Neural crest cell (in vitro differentiated cells): ENCODE measurements at regions not wholly inside any gene's neighbourhood (a gene's known extent, or its start where the extent isn't known, plus 50 kb on each side); places are given as distances from the start of the nearest gene placed in this dataset.

Source experiments
- DNase-seq: peaks from one replicate; pipeline ENCODE4 v3.0.0; 2021; ENCODE audit warnings: low read depth, mixed read lengths, low spot score
- H3K27ac Mint-ChIP-seq: one replicate; pipeline ENCODE4 v1.8.0; 2021; ENCODE audit warnings: mild to moderate bottlenecking, mixed read lengths; ENCODE audit not compliant: unreplicated experiment
- H3K27me3 Mint-ChIP-seq: 2 replicates; pipeline ENCODE4 v1.8.0; 2021; ENCODE audit warnings: low read depth, mild to moderate bottlenecking, mixed read lengths
- H3K36me3 Mint-ChIP-seq: 2 replicates; pipeline ENCODE4 v1.8.0; 2021; ENCODE audit warnings: low read depth, mild to moderate bottlenecking, mixed read lengths
- H3K4me1 Mint-ChIP-seq: 2 replicates; pipeline ENCODE4 v1.8.0; 2021; ENCODE audit warnings: mixed read lengths
- H3K4me3 Mint-ChIP-seq: one replicate; pipeline ENCODE4 v1.8.0; 2021; ENCODE audit warnings: mild to moderate bottlenecking, mixed read lengths
- H3K9me3 Mint-ChIP-seq: 2 replicates; pipeline ENCODE4 v1.8.0; 2021; ENCODE audit warnings: mixed read lengths
- TF ChIP-seq, protein P1 (sequence below): fragments of 200-600 bp; sonication (generic); conservative IDR thresholded peaks from 2 replicates; pipeline ENCODE4 v1.5.0; 2021; ENCODE audit warnings: antibody characterized with exemption, mild to moderate bottlenecking

GRCh38 chr3:25277503-25277902 is 150.6 kb upstream of the RARB start:
- DNase-seq: no peak
- H3K27ac Mint-ChIP-seq: no peak overlapping the region
- H3K4me3 Mint-ChIP-seq: no peak overlapping the region
- H3K9me3 Mint-ChIP-seq: peaks cover 17% of the 10 kb centered on the region
- peaks cover 10% of the 10 kb centered on the region for H3K4me1 Mint-ChIP-seq
- H3K27me3 Mint-ChIP-seq: no peaks in the 10 kb centered on the region
- TF ChIP-seq, protein P1, sequence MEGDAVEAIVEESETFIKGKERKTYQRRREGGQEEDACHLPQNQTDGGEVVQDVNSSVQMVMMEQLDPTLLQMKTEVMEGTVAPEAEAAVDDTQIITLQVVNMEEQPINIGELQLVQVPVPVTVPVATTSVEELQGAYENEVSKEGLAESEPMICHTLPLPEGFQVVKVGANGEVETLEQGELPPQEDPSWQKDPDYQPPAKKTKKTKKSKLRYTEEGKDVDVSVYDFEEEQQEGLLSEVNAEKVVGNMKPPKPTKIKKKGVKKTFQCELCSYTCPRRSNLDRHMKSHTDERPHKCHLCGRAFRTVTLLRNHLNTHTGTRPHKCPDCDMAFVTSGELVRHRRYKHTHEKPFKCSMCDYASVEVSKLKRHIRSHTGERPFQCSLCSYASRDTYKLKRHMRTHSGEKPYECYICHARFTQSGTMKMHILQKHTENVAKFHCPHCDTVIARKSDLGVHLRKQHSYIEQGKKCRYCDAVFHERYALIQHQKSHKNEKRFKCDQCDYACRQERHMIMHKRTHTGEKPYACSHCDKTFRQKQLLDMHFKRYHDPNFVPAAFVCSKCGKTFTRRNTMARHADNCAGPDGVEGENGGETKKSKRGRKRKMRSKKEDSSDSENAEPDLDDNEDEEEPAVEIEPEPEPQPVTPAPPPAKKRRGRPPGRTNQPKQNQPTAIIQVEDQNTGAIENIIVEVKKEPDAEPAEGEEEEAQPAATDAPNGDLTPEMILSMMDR: no peak
- no peaks in the 10 kb centered on the region for H3K36me3 Mint-ChIP-seq

DNA sequence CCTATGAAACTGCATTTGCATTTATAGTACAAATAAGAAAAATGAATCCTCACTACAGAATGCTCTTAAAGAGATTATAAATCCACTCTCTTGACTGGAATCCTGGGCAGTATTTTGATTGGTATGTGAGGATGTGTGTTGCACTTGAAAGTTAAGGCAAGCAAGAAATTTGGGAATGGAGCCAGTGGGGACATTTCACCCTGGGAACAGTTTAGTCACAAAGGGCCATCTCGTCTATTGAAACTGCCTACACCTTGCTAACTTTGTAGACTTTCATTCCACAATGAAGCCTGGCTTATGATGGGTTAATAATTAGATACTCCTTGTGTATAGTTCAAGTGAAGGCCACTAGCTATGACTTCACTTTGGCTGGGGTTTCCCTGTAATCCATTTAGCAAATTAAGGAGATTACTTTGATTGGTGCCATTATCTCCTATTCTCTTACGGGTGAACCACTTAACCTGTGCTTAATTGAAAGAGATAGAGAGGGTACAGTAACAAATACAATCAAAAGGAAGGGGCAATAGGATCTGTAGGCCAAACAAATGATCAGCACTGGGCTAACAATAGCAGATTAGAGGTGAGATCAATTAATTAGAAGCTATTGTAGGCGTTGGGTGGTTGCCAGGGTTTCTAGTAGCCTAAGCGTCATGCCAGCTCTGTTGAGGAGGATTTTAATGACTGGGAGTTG is 146.9 kb upstream of the RARB start:
- no peak for DNase-seq
- TF ChIP-seq, protein P1: no peak
- peaks cover 4% of the 10 kb centered on the region for H3K36me3 Mint-ChIP-seq
- H3K27ac Mint-ChIP-seq: no peak overlapping the region
- peaks cover 4% of the 10 kb centered on the region for H3K27me3 Mint-ChIP-seq
- H3K4me3 Mint-ChIP-seq: no peak overlapping the region
- peaks cover 10% of the 10 kb centered on the region for H3K4me1 Mint-ChIP-seq
- H3K9me3 Mint-ChIP-seq: peaks cover 20% of the 10 kb centered on the region

- TF ChIP-seq, protein P1: no peak
- Mint-ChIP-seq H3K9me3 (peaks cover 19% of the 10 kb centered on the region), H3K27me3 (peaks cover 4% of the 10 kb centered on the region), H3K36me3 (peaks cover 4% of the 10 kb centered on the region), H3K4me1 (peaks cover 10% of the 10 kb centered on the region), H3K4me3 (no peak overlapping the region), H3K27ac (no peak overlapping the region)
- DNase-seq: no peak
Measured at GRCh38 chr3:25281732-25282126, 146.3 kb upstream of the RARB start.

- TF ChIP-seq, protein P1: no peak
- Mint-ChIP-seq H3K36me3 (peaks cover 7% of the 10 kb centered on the region), H3K4me1 (peaks cover 19% of the 10 kb centered on the region), H3K27me3 (peaks cover 7% of the 10 kb centered on the region), H3K4me3 (no peak overlapping the region), H3K27ac (no peak overlapping the region), H3K9me3 (peaks cover 12% of the 10 kb centered on the region)
- DNase-seq: no peak
Measured at GRCh38 chr3:25283613-25284012, 144.4 kb upstream of the RARB start.

DNA sequence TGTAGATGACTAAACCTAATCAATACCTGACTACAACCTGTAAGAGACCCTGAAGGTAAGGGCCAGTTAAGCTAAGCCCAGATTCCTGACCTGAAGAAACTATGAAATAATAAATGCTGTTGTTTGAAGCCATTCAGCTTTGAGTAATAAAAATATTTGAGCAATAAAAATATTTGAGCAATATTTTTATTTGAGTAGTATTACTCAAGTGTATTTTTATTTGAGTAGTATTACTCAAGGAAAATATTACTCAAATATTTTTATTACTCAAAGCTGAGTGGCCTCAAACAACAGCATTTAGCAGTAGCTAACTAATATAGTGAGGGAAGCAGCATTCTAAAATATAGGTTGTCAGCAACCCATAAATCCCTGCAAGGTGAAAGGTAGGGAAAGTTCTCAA is 143.8 kb upstream of the RARB start:
- H3K9me3 Mint-ChIP-seq: peaks cover 10% of the 10 kb centered on the region
- DNase-seq: no peak
- no peak overlapping the region for H3K27ac Mint-ChIP-seq
- H3K4me3 Mint-ChIP-seq: no peak overlapping the region
- peaks cover 7% of the 10 kb centered on the region for H3K36me3 Mint-ChIP-seq
- peaks cover 9% of the 10 kb centered on the region for H3K27me3 Mint-ChIP-seq
- TF ChIP-seq, protein P1: no peak
- peaks cover 25% of the 10 kb centered on the region for H3K4me1 Mint-ChIP-seq
